Right lobe of liver (tissue), 4 donors: ENCODE measurements at regions not wholly inside any gene's neighbourhood (a gene's known extent, or its start where the extent isn't known, plus 50 kb on each side); places are given as distances from the start of the nearest gene placed in this dataset.

ENCODE experiments used
- POLR2A ChIP-seq: fragments of 450-650 bp; IDR thresholded peaks from one replicate; pipeline ENCODE4 v1.6.1; 2017; ENCODE audit warnings: antibody characterized with exemption, mild to moderate bottlenecking
- TF ChIP-seq, protein P1 (sequence below), 4 donors: fragments of 200-600 bp in 3 of 4; fragments of 450-650 bp in 1 of 4; IDR thresholded peaks; one replicate each; pipeline versions ENCODE4 v1.5.1 to v1.8.0; 2016 to 2022; ENCODE audit warnings: antibody characterized with exemption in 4 of 4, mild to moderate bottlenecking in 2 of 4
- donor health status: DM: no; HTN: no; CAD: no.
- donor health status: DM: no; HTN: no; CAD: no.
- donor health status: DM: no; HTN: yes; CAD: no.

DNA sequence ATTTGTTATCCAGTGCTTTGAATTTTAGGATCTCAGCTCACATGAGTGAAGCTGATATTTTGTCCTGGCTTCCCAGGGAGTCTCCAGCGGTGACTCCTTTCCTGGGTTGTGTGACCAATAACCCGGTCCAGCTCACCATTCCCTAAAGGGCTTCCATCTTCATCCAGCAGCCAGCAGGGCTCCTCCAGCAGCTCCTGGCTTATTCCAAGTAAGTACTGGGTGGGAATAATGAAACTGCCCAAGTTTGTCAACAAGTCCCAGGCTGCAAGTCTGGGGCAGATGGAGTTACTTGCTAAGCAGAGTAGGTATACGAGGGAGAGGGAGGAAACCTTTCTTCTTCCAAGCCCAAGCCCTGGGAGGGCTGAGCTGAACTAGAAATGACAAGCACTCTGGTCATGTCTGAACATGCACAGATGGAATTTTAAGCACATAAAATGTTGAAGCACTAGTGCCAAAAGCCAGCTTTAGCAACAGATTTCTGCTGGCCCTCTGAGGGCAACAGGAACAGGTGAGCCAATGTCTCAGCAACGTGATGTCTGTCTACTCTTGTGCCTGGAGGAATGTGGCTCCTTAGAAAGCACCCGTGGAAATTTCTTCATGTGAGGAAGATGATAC is 153.7 kb upstream of the DAPK1 start:
- TF ChIP-seq, protein P1, sequence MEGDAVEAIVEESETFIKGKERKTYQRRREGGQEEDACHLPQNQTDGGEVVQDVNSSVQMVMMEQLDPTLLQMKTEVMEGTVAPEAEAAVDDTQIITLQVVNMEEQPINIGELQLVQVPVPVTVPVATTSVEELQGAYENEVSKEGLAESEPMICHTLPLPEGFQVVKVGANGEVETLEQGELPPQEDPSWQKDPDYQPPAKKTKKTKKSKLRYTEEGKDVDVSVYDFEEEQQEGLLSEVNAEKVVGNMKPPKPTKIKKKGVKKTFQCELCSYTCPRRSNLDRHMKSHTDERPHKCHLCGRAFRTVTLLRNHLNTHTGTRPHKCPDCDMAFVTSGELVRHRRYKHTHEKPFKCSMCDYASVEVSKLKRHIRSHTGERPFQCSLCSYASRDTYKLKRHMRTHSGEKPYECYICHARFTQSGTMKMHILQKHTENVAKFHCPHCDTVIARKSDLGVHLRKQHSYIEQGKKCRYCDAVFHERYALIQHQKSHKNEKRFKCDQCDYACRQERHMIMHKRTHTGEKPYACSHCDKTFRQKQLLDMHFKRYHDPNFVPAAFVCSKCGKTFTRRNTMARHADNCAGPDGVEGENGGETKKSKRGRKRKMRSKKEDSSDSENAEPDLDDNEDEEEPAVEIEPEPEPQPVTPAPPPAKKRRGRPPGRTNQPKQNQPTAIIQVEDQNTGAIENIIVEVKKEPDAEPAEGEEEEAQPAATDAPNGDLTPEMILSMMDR (IDR thresholded peaks at IDR 0.05): no peak
- TF ChIP-seq POLR2A: no peak
